Osteocyte (in vitro differentiated cells): ENCODE measurements at regions not wholly inside any gene's neighbourhood (a gene's known extent, or its start where the extent isn't known, plus 50 kb on each side); places are given as distances from the start of the nearest gene placed in this dataset.

Experiments
- DNase-seq: peaks from one replicate; pipeline ENCODE4 v3.0.0; 2021; ENCODE audit warnings: mixed read lengths; ENCODE audit not compliant: unreplicated experiment; ENCODE audit errors: extremely low spot score
- H3K27ac Mint-ChIP-seq: one replicate; pipeline ENCODE4 v1.8.0; 2021; ENCODE audit warnings: mild to moderate bottlenecking, mixed read lengths; ENCODE audit not compliant: unreplicated experiment
- H3K27me3 Mint-ChIP-seq: one replicate; pipeline ENCODE4 v1.8.0; 2021; ENCODE audit warnings: mixed read lengths; ENCODE audit not compliant: unreplicated experiment
- H3K36me3 Mint-ChIP-seq: one replicate; pipeline ENCODE4 v1.8.0; 2021; ENCODE audit warnings: mixed read lengths; ENCODE audit not compliant: unreplicated experiment
- H3K4me1 Mint-ChIP-seq: one replicate; pipeline ENCODE4 v1.8.0; 2021; ENCODE audit warnings: mixed read lengths; ENCODE audit not compliant: unreplicated experiment
- H3K4me3 Mint-ChIP-seq: one replicate; pipeline ENCODE4 v1.8.0; 2021; ENCODE audit warnings: mild to moderate bottlenecking, moderate library complexity, mixed read lengths; ENCODE audit not compliant: unreplicated experiment
- H3K9me3 Mint-ChIP-seq: one replicate; pipeline ENCODE4 v1.8.0; 2021; ENCODE audit warnings: mixed read lengths; ENCODE audit not compliant: unreplicated experiment
- CTCF ChIP-seq: fragments of 200-600 bp; sonication (generic); IDR thresholded peaks from 2 replicates; pipeline ENCODE4 v1.5.0; 2021; ENCODE audit warnings: antibody characterized with exemption, mild to moderate bottlenecking, moderate library complexity

GRCh38 chr10:44763331-44763730 lies 147.8 kb upstream of the TMEM72 start:
- Mint-ChIP-seq H3K4me1 (peaks cover 69% of the 10 kb centered on the region), H3K27me3 (no peaks in the 10 kb centered on the region), H3K4me3 (no peak overlapping the region), H3K9me3 (no peaks in the 10 kb centered on the region), H3K27ac (no peak overlapping the region), H3K36me3 (no peaks in the 10 kb centered on the region)
- no peak for TF ChIP-seq CTCF
- DNase-seq: no peak

GRCh38 chr10:44765299-44765698 lies 145.8 kb upstream of the TMEM72 start:
- peaks cover 51% of the 10 kb centered on the region for H3K4me1 Mint-ChIP-seq
- peak overlapping the region; percentile 72 for H3K27ac Mint-ChIP-seq
- H3K4me3 Mint-ChIP-seq: no peak overlapping the region
- no peaks in the 10 kb centered on the region for H3K27me3 Mint-ChIP-seq
- no peaks in the 10 kb centered on the region for H3K36me3 Mint-ChIP-seq
- no peak for DNase-seq
- H3K9me3 Mint-ChIP-seq: no peaks in the 10 kb centered on the region
- no peak for TF ChIP-seq CTCF

GRCh38 chr10:44766631-44767030 lies 144.5 kb upstream of the TMEM72 start:
- Mint-ChIP-seq H3K4me3 (no peak overlapping the region), H3K27me3 (no peaks in the 10 kb centered on the region), H3K36me3 (no peaks in the 10 kb centered on the region), H3K9me3 (no peaks in the 10 kb centered on the region), H3K4me1 (peaks cover 40% of the 10 kb centered on the region), H3K27ac (no peak overlapping the region)
- DNase-seq: no peak
- no peak for TF ChIP-seq CTCF

- peaks cover 18% of the 10 kb centered on the region for H3K4me1 Mint-ChIP-seq
- no peak for DNase-seq
- H3K27ac Mint-ChIP-seq: no peak overlapping the region
- no peak overlapping the region for H3K4me3 Mint-ChIP-seq
- no peaks in the 10 kb centered on the region for H3K36me3 Mint-ChIP-seq
- H3K9me3 Mint-ChIP-seq: no peaks in the 10 kb centered on the region
- no peaks in the 10 kb centered on the region for H3K27me3 Mint-ChIP-seq
- TF ChIP-seq CTCF: no peak
These were observed 141.7 kb upstream of the TMEM72 start for GRCh38 chr10:44769450-44769849.

GRCh38 chr10:44771233-44771995 lies 139.7 kb upstream of the TMEM72 start:
- no peak for TF ChIP-seq CTCF
- peaks cover 3% of the 10 kb centered on the region for H3K4me1 Mint-ChIP-seq

More at GRCh38 chr10:44771233-44771995, 139.7 kb upstream of the TMEM72 start:
- no peaks in the 10 kb centered on the region for H3K27me3 Mint-ChIP-seq
- DNase-seq: no peak
- no peaks in the 10 kb centered on the region for H3K36me3 Mint-ChIP-seq
- no peak overlapping the region for H3K27ac Mint-ChIP-seq
- no peak overlapping the region for H3K4me3 Mint-ChIP-seq
- no peaks in the 10 kb centered on the region for H3K9me3 Mint-ChIP-seq
